Liver (tissue), 8 donors: ENCODE measurements at regions not wholly inside any gene's neighbourhood (a gene's known extent, or its start where the extent isn't known, plus 50 kb on each side); places are given as distances from the start of the nearest gene placed in this dataset.

Experiments
- DNase-seq: peaks from one replicate; pipeline ENCODE4 v3.0.0-alpha.2; 2017; ENCODE audit warnings: low spot score
- H3K27ac ChIP-seq, 2 donors: one replicate each; pipeline ENCODE4 v1.7.0; 2013; ENCODE audit warnings: inconsistent platforms in 2 of 2, low read length in 2 of 2, control low read depth in 1 of 2, low read depth in 1 of 2, mild to moderate bottlenecking in 1 of 2
- H3K27me3 ChIP-seq, 4 donors: one replicate each; pipeline versions ENCODE4 v1.6.1 to v1.7.0; 2013; ENCODE audit warnings: low read length in 3 of 4, inconsistent platforms in 1 of 4, mild to moderate bottlenecking in 1 of 4, moderate library complexity in 1 of 4; ENCODE audit not compliant: control insufficient read depth in 4 of 4, insufficient read depth in 4 of 4
- H3K36me3 ChIP-seq, 4 donors: one replicate each; pipeline versions ENCODE4 v1.6.1 to v1.7.0; 2013; ENCODE audit warnings: low read length in 3 of 4, mild to moderate bottlenecking in 3 of 4, low read depth in 1 of 4, moderate library complexity in 1 of 4; ENCODE audit not compliant: control insufficient read depth in 4 of 4, insufficient read depth in 3 of 4
- H3K4me1 ChIP-seq, 4 donors: one replicate each; pipeline versions ENCODE4 v1.6.1 to v1.7.0; 2013; ENCODE audit warnings: low read length in 3 of 4, mild to moderate bottlenecking in 3 of 4, moderate library complexity in 1 of 4; ENCODE audit not compliant: control insufficient read depth in 4 of 4, insufficient read depth in 4 of 4
- H3K4me3 ChIP-seq, 3 donors: one replicate each; pipeline versions ENCODE4 v1.6.1 to v1.7.0; 2013; ENCODE audit warnings: low read length in 3 of 3, control low read depth in 1 of 3, low read depth in 1 of 3, mild to moderate bottlenecking in 1 of 3
- H3K9ac ChIP-seq, 2 donors: one replicate each; pipeline ENCODE4 v1.7.0; 2013; ENCODE audit warnings: low read length in 2 of 2, mild to moderate bottlenecking in 2 of 2, moderate library complexity in 2 of 2, control low read depth in 1 of 2, low read depth in 1 of 2
- H3K9me3 ChIP-seq, 4 donors: one replicate each; pipeline versions ENCODE4 v1.6.1 to v1.7.0; 2013; ENCODE audit warnings: low read length in 3 of 4; ENCODE audit not compliant: control insufficient read depth in 4 of 4
- CTCF ChIP-seq: fragments of 150-350 bp; IDR thresholded peaks from 2 replicates; pipeline ENCODE4 v1.5.1; 2017; ENCODE audit warnings: improper control_type of control experiment, low read depth, low read length; ENCODE audit not compliant: missing input control
- EGR1 ChIP-seq, 2 donors: IDR thresholded peaks; 2 replicates each; pipeline ENCODE4 v1.6.1; 2016 to 2018; ENCODE audit warnings: antibody characterized with exemption in 2 of 2, low read depth in 2 of 2
- FOXA1 ChIP-seq: IDR thresholded peaks from 2 replicates; pipeline ENCODE4 v1.6.1; 2016; ENCODE audit warnings: antibody characterized with exemption
- FOXA2 ChIP-seq: IDR thresholded peaks from 2 replicates; pipeline ENCODE4 v1.6.1; 2016; ENCODE audit warnings: antibody characterized with exemption
- GABPA ChIP-seq, 2 donors: IDR thresholded peaks in 1 of 2; conservative IDR thresholded peaks in 1 of 2; 2 replicates each; pipeline ENCODE4 v1.6.1; 2016; ENCODE audit warnings: antibody characterized with exemption in 2 of 2, mild to moderate bottlenecking in 1 of 2, moderate library complexity in 1 of 2
- HNF4A ChIP-seq, 2 donors: conservative IDR thresholded peaks; 2 replicates each; pipeline ENCODE4 v1.6.1; 2016; ENCODE audit warnings: antibody characterized with exemption in 2 of 2, mild to moderate bottlenecking in 2 of 2
- HNF4G ChIP-seq: IDR thresholded peaks from 2 replicates; pipeline ENCODE4 v1.6.1; 2016; ENCODE audit warnings: antibody characterized with exemption
- JUND ChIP-seq, 2 donors: IDR thresholded peaks; 2 replicates each; pipeline ENCODE4 v1.6.1; 2016; ENCODE audit warnings: antibody characterized with exemption in 2 of 2
- MAX ChIP-seq: IDR thresholded peaks from 2 replicates; pipeline ENCODE4 v1.6.1; 2016; ENCODE audit warnings: antibody characterized with exemption
- NR2F2 ChIP-seq: IDR thresholded peaks from 2 replicates; pipeline ENCODE4 v1.6.1; 2016; ENCODE audit warnings: antibody characterized with exemption
- RAD21 ChIP-seq, 2 donors: IDR thresholded peaks; 2 replicates each; pipeline ENCODE4 v1.6.1; 2016; ENCODE audit warnings: antibody characterized with exemption in 2 of 2, mild to moderate bottlenecking in 2 of 2
- REST ChIP-seq: IDR thresholded peaks from 2 replicates; pipeline ENCODE4 v1.6.1; 2016; ENCODE audit warnings: antibody characterized with exemption, mild to moderate bottlenecking
- RXRA ChIP-seq, 2 donors: IDR thresholded peaks; 2 replicates each; pipeline ENCODE4 v1.6.1; 2017 to 2018; ENCODE audit warnings: antibody characterized with exemption in 2 of 2, mild to moderate bottlenecking in 1 of 2
- SP1 ChIP-seq: IDR thresholded peaks from 2 replicates; pipeline ENCODE4 v1.6.1; 2018; ENCODE audit warnings: antibody characterized with exemption, mild to moderate bottlenecking
- TAF1 ChIP-seq: conservative IDR thresholded peaks from 2 replicates; pipeline ENCODE4 v1.6.1; 2016; ENCODE audit warnings: antibody characterized with exemption, mild to moderate bottlenecking
- YY1 ChIP-seq: IDR thresholded peaks from 2 replicates; pipeline ENCODE4 v1.6.1; 2016; ENCODE audit warnings: antibody characterized with exemption, mild to moderate bottlenecking
- ZBTB33 ChIP-seq: IDR thresholded peaks from 2 replicates; pipeline ENCODE4 v1.6.1; 2016; ENCODE audit warnings: antibody characterized with exemption
- WGBS: extraction: QIAGEN DNeasy Blood & Tissue Kit; methylation state at CpG from one replicate; pipeline ENCODE4 v1.1.7; 2013; 5-methylcytosine and 5-hydroxymethylcytosine counted together
- TF ChIP-seq, protein P1 (sequence below): IDR thresholded peaks from 2 replicates; pipeline ENCODE4 v1.6.1; 2016; ENCODE audit warnings: antibody characterized with exemption
- donor health status: healthy.
- donor health status: healthy.
- donor health status: healthy.
- donor health status: healthy.
- donor health status: healthy.

DNA sequence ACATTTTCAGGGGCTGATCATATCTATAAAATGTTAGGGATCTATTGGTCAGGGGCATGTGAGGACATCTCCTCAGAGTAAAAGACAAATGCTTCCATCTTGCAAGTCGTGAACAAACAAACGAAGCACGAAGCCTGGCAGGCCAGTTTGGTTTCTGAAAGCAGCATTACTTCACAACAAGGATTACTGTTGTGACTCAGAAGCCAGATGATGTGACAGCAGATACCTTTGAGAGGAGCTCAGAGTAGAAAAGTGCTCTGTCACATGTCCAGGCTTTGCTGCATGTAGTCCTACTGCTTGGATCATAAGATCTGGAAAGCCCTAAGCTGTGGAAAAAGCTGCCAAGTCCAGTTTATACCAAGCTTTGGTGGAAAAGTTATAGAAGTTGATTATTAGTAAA, 1827.2 kb downstream of the ARAP2 start:
- Histone ChIP-seq H3K9me3 (peaks cover 0 to 3% (median 0%) of the 10 kb centered on the region in 4 donors), H3K27ac (no peak overlapping the region), H3K4me3 (no peak overlapping the region), H3K9ac (no peak overlapping the region), H3K36me3 (no peaks in the 10 kb centered on the region), H3K27me3 (no peaks in the 10 kb centered on the region), H3K4me1 (no peaks in the 10 kb centered on the region)
- WGBS = 63% methylated on average over 3 of the region's 3 CpGs
- TF ChIP-seq YY1 = no peak
- no peak for TF ChIP-seq RXRA (IDR thresholded peaks at IDR 0.05)
- TF ChIP-seq CTCF = no peak
- no peak for TF ChIP-seq FOXA1
- no peak for TF ChIP-seq REST
- no peak for TF ChIP-seq HNF4G
- no peak for TF ChIP-seq MAX
- TF ChIP-seq NR2F2 = no peak
- no peak for TF ChIP-seq HNF4A (conservative IDR thresholded peaks at IDR 0.05)
- no peak for TF ChIP-seq ZBTB33
- TF ChIP-seq, protein P1, sequence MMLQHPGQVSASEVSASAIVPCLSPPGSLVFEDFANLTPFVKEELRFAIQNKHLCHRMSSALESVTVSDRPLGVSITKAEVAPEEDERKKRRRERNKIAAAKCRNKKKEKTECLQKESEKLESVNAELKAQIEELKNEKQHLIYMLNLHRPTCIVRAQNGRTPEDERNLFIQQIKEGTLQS = no peak
- TF ChIP-seq TAF1 = no peak
- no peak for TF ChIP-seq RAD21 (IDR thresholded peaks at IDR 0.05)
- no peak for TF ChIP-seq JUND (IDR thresholded peaks at IDR 0.05)
- TF ChIP-seq EGR1 (IDR thresholded peaks at IDR 0.05; ENCODE audit: low read depth in 2 of 2) = no peak
- no peak for TF ChIP-seq GABPA (IDR thresholded peaks at IDR 0.05 in 1 of 2, conservative IDR thresholded peaks at IDR 0.05 in 1 of 2)
- no peak for TF ChIP-seq SP1
- TF ChIP-seq FOXA2 = no peak
- no peak for DNase-seq

DNA sequence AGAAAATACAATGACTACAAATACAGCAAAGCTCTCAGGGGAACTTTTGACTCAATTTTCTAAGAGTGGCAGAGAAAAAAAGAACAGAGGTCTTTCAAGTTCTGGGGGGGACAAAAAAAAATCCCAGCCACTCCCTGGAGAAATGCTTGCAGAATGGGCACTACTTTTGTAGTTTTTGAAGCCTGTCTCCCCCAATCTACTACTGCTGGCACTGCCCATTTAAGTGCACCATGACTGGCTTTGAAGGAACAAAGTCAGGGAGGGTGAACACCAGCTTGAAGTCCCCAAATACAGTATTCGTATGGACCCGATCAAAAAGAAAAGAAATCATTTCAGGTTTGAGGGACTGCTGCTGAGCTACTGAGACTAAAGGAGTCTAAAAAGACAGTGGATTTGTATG, 1824.4 kb downstream of the ARAP2 start:
- no peak for TF ChIP-seq RAD21 (IDR thresholded peaks at IDR 0.05)
- TF ChIP-seq FOXA1 = no peak
- no peak overlapping the region for H3K27ac ChIP-seq
- no peaks in the 10 kb centered on the region for H3K36me3 ChIP-seq
- no peak overlapping the region for H3K9ac ChIP-seq
- 75% methylated on average over 2 of the region's 2 CpGs for WGBS
- DNase-seq = no peak
- no peaks in the 10 kb centered on the region for H3K4me1 ChIP-seq
- no peaks in the 10 kb centered on the region for H3K27me3 ChIP-seq
- H3K9me3 ChIP-seq = no peaks in the 10 kb centered on the region
- no peak overlapping the region for H3K4me3 ChIP-seq
